Left lung (tissue), 4 donors: ENCODE measurements at regions not wholly inside any gene's neighbourhood (a gene's known extent, or its start where the extent isn't known, plus 50 kb on each side); places are given as distances from the start of the nearest gene placed in this dataset.

ENCODE experiments used
- ATAC-seq: fragments of 200-7000 bp; cut with Tn5 transposase; one replicate; pipeline ENCODE4 v1.9.1; 2020; ENCODE audit warnings: moderate library complexity
- DNase-seq, 4 donors: peaks; one replicate each; pipeline ENCODE4 v3.0.0-alpha.2; 2013 to 2020
- H3K27ac ChIP-seq, 2 donors: fragments of 200-600 bp; sonication (generic) in 1 of 2; one replicate each; pipeline versions ENCODE4 v1.5.0 to v1.8.0; 2020 to 2021
- H3K27me3 ChIP-seq, 2 donors: fragments of 200-600 bp; sonication (generic) in 1 of 2; one replicate each; pipeline versions ENCODE4 v1.5.0 to v1.8.0; 2020 to 2021
- H3K36me3 ChIP-seq, 2 donors: fragments of 200-600 bp; sonication (generic) in 1 of 2; one replicate each; pipeline versions ENCODE4 v1.5.0 to v1.8.0; 2020 to 2021
- H3K4me1 ChIP-seq, 2 donors: fragments of 200-600 bp; one replicate each; pipeline ENCODE4 v1.8.0; 2021
- H3K4me3 ChIP-seq, 2 donors: fragments of 200-600 bp; sonication (generic) in 1 of 2; one replicate each; pipeline versions ENCODE4 v1.5.0 to v1.8.0; 2020 to 2021; ENCODE audit warnings: mild to moderate bottlenecking in 1 of 2
- H3K9me3 ChIP-seq, 2 donors: fragments of 200-600 bp; sonication (generic) in 1 of 2; one replicate each; pipeline versions ENCODE4 v1.5.0 to v1.8.0; 2020 to 2021
- intact Hi-C, 2 donors: fragments of 100-400 bp; cut with DNase I; formaldehyde crosslinking; loops; one replicate each; pipeline versions ENCODE4 v1.11.2 to v1.14.2; 2022
- TF ChIP-seq, protein P1 (sequence below), 2 donors: fragments of 200-600 bp; sonication (generic) in 1 of 2; IDR thresholded peaks; one replicate each; pipeline versions ENCODE4 v1.5.0 to v1.8.0; 2021; ENCODE audit warnings: antibody characterized with exemption in 2 of 2
- donor health status: DM: no; HTN: yes; CAD: no.
- donor health status: DM: no; HTN: no; CAD: no.

GRCh38 chr10:130812381-130813148, 499.0 kb downstream of the TCERG1L start:
- Histone ChIP-seq H3K36me3 (no peaks in the 10 kb centered on the region), H3K27ac (no peak overlapping the region), H3K9me3 (peaks cover 0 to 3% of the 10 kb centered on the region in 2 donors), H3K4me1 (no peaks in the 10 kb centered on the region), H3K27me3 (peaks cover 0 to 18% of the 10 kb centered on the region in 2 donors), H3K4me3 (no peak overlapping the region)
- intact Hi-C loops, result no loop called here
- TF ChIP-seq, protein P1, sequence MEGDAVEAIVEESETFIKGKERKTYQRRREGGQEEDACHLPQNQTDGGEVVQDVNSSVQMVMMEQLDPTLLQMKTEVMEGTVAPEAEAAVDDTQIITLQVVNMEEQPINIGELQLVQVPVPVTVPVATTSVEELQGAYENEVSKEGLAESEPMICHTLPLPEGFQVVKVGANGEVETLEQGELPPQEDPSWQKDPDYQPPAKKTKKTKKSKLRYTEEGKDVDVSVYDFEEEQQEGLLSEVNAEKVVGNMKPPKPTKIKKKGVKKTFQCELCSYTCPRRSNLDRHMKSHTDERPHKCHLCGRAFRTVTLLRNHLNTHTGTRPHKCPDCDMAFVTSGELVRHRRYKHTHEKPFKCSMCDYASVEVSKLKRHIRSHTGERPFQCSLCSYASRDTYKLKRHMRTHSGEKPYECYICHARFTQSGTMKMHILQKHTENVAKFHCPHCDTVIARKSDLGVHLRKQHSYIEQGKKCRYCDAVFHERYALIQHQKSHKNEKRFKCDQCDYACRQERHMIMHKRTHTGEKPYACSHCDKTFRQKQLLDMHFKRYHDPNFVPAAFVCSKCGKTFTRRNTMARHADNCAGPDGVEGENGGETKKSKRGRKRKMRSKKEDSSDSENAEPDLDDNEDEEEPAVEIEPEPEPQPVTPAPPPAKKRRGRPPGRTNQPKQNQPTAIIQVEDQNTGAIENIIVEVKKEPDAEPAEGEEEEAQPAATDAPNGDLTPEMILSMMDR (IDR thresholded peaks at IDR 0.05), result no peak
- ATAC-seq, result no peak
- no peak for DNase-seq

GRCh38 chr10:130814610-130815009, 496.9 kb downstream of the TCERG1L start:
- Histone ChIP-seq H3K4me1 (no peaks in the 10 kb centered on the region), H3K27me3 (peaks cover 0 to 18% of the 10 kb centered on the region in 2 donors), H3K4me3 (no peak overlapping the region), H3K36me3 (no peaks in the 10 kb centered on the region), H3K9me3 (peaks cover 0 to 3% of the 10 kb centered on the region in 2 donors), H3K27ac (no peak overlapping the region)
- ATAC-seq, result no peak
- intact Hi-C loops, result no loop called here
- no peak for DNase-seq
- TF ChIP-seq, protein P1 (IDR thresholded peaks at IDR 0.05), result no peak

GRCh38 chr10:130816116-130816901, 495.2 kb downstream of the TCERG1L start:
- TF ChIP-seq, protein P1 (IDR thresholded peaks at IDR 0.05), result no peak
- H3K9me3 ChIP-seq, result peaks cover 0 to 3% of the 10 kb centered on the region in 2 donors
- no peaks in the 10 kb centered on the region for H3K4me1 ChIP-seq
- no peak for ATAC-seq
- no peak overlapping the region for H3K4me3 ChIP-seq
- H3K27me3 ChIP-seq, result peaks cover 0 to 2% of the 10 kb centered on the region in 2 donors
- H3K36me3 ChIP-seq, result no peaks in the 10 kb centered on the region
- intact Hi-C loops, result no loop called here
- DNase-seq, result no peak
- H3K27ac ChIP-seq, result no peak overlapping the region

- DNase-seq (no peak), ATAC-seq (no peak)
- Histone ChIP-seq H3K36me3 (no peaks in the 10 kb centered on the region), H3K27ac (no peak overlapping the region), H3K4me1 (no peaks in the 10 kb centered on the region), H3K27me3 (no peaks in the 10 kb centered on the region), H3K4me3 (no peak overlapping the region), H3K9me3 (peaks cover 0 to 3% of the 10 kb centered on the region in 2 donors)
- TF ChIP-seq, protein P1 (IDR thresholded peaks at IDR 0.05), result no peak
- intact Hi-C loops, result no loop called here
These were observed 494.4 kb downstream of the TCERG1L start for GRCh38 chr10:130817046-130817624.

- Histone ChIP-seq H3K9me3 (peaks cover 0 to 3% of the 10 kb centered on the region in 2 donors), H3K4me3 (no peak overlapping the region), H3K27me3 (no peaks in the 10 kb centered on the region), H3K36me3 (no peaks in the 10 kb centered on the region), H3K4me1 (no peaks in the 10 kb centered on the region), H3K27ac (no peak overlapping the region)
- intact Hi-C loops, result no loop called here
- TF ChIP-seq, protein P1 (IDR thresholded peaks at IDR 0.05), result no peak
- DNase-seq, result no peak
- ATAC-seq, result no peak
These were observed 493.8 kb downstream of the TCERG1L start for GRCh38 chr10:130817674-130818073.
